ENCODE measurements at regions not wholly inside any gene's neighbourhood (a gene's known extent, or its start where the extent isn't known, plus 50 kb on each side); places are given as distances from the start of the nearest gene placed in this dataset.

- TF ChIP-seq CTCF (IDR thresholded peaks at IDR 0.05; ENCODE audit: borderline replicate concordance, control extremely low read depth, extremely low read depth, insufficient read depth, missing control alignments): no peak
- in situ Hi-C loops (cut with MboI; ENCODE audit: low sequenced_read_pairs, unreplicated experiment): no loop called here
- DNase-seq (ENCODE audit: low spot score): no peak
These were observed 58.2 kb upstream of the REG3G start for GRCh38 chr2:78967294-78967693.

- TF ChIP-seq CTCF (IDR thresholded peaks at IDR 0.05; ENCODE audit: borderline replicate concordance, control extremely low read depth, extremely low read depth, insufficient read depth, missing control alignments): no peak
- DNase-seq (ENCODE audit: low spot score): no peak
- in situ Hi-C loops (cut with MboI; ENCODE audit: low sequenced_read_pairs, unreplicated experiment): no loop called here
These were observed 51.9 kb upstream of the REG3G start for GRCh38 chr2:78973630-78974029.

All from GM13976 (cell line).